Limb (tissue), 2 donors: ENCODE measurements at regions not wholly inside any gene's neighbourhood (a gene's known extent, or its start where the extent isn't known, plus 50 kb on each side); places are given as distances from the start of the nearest gene placed in this dataset.
A peak's percentile ranks its signal among the peaks of the same experiment; 100 is the strongest.
"Not testable (repeated sequence)": the region's sequence is repeated elsewhere in the genome, so short reads cannot be mapped to it uniquely, and the experiment has no call there.

ENCODE experiments used
- DNase-seq, 2 donors: peaks; one replicate each; pipeline ENCODE4 v3.0.0-alpha.2; 2016; ENCODE audit errors: extremely low spot score in 2 of 2

- DNase-seq = not testable (repeated sequence)
Measured at GRCh38 chr6:121636217-121636616, 200.8 kb downstream of the GJA1 start.

DNA sequence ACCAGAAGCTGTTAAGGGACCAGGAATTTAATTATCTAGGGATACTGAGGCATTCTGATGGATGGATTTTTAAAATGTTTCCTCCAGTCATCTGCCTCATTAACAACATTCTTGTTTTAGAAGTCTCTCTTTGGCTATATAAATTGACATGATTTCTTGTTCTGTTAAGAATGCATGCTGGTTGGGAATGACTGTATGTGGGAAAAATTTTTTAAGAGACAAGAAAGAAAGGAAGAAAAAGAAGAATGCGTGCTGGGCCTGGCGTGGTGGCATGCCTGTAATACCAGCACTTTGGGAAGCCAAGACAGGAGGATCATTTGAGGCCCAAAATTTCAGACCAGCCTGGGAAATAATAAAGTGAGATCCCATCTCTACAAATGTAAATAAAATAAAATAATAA is 203.6 kb downstream of the GJA1 start:
- no peak for DNase-seq

DNA sequence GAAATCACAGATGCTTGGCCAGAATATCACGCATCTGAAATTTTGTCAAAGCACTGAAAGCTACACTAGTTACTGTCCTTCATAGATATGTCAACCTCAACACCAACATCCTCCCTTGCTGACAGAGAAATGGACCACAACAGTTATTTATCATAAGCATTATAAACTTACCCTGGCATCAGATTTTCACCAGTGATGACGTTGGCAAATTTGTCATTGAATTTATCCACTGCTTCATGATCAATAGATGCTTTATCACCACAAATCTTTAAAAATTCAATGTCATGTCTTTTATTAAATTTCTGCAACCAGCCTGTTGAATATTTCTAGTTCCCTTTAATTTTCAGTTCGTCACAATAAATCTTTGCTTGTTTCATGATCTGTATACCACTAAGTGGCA is 205.7 kb downstream of the GJA1 start:
- no peak for DNase-seq

GRCh38 chr6:121645100-121645745 is 209.8 kb downstream of the GJA1 start:
- DNase-seq = no peak

- DNase-seq = no peak
Measured at GRCh38 chr6:121647905-121648304, 212.5 kb downstream of the GJA1 start.

DNA sequence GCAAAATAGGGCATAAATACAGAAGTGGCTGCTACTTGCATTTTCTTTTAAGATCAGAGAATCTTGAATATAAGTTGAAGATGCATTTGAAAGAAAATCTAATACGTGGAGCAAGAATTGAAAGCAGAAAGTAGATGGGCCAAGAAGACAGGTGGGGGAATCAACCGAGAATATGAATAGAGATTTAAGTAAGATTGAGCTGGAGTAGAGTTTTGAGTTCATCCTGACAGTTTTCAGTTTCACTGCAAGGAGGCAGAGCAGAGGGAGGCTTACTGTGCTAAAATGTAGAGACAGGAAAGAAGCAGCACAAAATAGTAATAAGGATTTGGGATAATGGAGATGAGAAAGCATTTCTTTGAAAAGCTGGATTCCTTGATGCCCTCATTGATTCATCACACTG is 214.5 kb downstream of the GJA1 start:
- DNase-seq = no peak

- no peak for DNase-seq
Measured at GRCh38 chr6:121651420-121651819, 216.0 kb downstream of the GJA1 start.

GRCh38 chr6:121652223-121652622 is 216.8 kb downstream of the GJA1 start:
- DNase-seq = no peak

DNA sequence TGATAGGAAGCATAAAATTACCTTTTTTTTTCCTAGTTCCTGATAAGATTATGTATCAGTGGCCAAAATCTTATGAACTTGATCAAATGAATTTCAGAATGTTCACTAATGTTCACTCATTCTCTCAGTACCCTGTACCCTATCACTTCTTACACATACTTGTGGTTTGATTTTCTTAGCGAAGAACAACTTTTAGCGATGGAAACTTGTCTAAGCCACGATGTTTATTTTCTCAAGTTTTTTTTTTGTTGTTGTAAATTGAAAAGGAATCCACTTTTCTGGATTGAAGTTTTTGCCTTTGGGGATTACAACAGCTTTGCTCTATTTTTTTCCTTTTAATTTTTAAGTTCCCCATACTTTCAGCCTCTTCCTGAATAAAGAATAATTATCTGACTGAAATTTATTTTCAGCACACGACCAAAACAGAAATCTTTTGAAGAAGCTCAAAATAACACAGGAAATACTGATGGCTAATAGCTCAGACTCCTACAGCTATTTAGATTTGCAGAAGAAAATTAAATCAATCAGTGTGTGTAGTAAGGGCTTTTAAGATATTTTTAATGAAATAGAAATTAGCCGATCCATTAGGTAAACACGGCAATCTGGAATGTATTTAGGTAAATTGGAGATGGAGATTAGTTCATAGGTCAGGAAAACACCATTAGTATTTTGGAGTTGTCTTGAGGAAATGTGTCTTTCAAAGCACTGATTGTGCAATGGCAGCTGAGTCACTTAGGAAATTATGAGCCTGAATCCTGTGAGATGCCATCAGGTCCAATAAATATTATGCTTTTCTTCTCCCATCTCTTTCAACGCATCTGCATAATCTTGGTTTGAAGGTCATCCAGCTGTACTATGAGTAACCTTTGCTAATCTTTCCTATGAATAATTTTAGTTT is 217.5 kb downstream of the GJA1 start:
- DNase-seq = no peak

DNA sequence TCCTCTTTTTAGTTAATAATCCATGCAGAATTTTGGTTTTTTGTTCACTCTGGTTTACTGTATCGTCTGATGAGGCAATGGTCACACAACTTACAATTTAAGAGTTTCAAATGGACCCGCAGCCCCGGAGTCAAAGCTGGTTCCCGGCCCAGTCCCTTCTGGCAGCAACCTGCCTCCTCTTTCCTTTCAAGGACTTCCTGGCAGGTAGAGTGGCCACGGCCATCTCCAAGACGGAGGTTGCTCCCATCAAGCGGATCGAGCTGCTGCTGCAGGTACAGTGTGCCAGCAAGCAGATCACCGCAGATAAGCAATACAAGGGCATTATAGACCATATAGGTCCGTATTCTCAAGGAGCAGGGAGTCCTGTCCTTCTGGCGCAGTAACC is 218.2 kb downstream of the GJA1 start:
- no peak for DNase-seq

DNA sequence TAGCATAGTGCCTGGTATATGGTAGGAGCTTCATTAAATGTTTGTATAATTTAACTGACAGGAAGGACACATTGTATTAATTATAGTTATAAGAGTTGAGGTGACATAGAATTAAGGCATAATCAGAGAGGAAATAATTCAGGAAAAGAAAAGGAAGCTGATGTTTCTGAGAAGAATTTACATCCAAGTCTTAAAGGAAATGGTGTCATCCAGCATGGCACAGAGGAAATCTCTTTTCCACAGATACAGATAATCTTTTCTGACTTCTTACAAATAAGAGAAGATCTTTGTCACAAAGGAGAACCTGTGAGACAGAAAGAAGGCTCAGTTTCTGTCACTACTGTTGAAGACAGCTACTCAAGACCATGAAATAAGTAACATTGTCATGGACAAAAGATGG is 222.5 kb downstream of the GJA1 start:
- no peak for DNase-seq

- no peak for DNase-seq
Measured at GRCh38 chr6:121660277-121660676, 224.8 kb downstream of the GJA1 start.

DNA sequence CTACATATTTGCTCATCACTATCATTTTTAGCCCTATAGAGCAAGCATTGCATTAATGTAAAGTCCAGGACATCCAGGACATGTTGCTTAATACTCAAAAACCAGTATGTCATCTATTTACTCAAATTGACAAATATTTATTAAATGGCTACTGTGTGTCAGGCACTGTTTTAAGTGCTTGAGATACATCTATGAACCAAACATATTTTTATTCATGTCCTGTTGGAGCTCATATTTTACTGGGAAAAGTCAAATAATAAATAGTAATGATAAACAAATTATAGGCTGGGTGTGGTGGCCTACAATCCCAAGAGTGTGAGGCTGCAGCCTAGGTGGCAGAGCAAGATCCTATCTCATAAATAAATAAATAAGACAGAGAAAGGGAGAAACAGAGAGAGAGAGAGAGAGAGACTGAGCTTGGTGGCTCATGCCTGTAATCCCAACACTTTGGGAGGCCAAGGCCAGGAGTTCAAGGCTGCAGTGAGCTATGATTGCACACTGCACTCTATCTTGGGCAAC is 227.9 kb downstream of the GJA1 start:
- no peak for DNase-seq

DNA sequence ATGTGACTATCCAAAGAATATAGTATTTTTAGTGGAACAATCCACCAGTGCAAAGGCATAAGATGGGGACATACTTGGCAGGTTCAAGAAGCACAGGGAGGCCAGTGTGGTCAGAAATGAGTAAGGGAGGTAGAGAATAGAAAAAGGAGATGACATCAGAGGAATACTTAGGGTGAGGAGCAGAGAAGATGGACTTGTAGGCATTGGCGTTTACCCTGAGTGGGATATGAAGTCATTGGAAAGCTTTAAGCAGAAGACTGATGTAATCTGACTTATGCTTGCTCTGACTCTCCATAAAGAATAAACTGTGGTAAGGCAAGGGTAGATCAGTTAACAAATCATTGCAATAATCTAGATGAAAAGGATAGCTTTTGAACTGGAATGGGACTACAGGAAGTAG is 228.7 kb downstream of the GJA1 start:
- DNase-seq = no peak

DNA sequence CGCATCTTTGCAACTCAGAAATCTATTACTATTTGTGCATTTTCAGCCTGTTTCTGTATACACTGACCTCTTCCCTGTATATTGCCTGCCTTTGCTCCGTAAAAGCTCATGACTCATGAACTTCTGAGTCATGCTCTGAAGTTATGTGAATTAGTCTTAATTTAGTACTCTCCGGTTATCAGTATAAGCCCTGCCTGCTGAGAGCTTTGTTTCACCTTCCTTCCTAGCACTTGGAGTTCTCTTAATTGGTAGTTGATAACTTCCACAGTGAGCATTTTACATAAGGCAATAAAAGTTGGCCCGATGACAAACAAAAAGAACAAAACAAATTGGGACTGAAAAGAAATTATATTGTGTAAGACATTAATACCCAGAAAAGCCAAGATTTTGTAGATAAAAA is 231.4 kb downstream of the GJA1 start:
- no peak for DNase-seq

DNA sequence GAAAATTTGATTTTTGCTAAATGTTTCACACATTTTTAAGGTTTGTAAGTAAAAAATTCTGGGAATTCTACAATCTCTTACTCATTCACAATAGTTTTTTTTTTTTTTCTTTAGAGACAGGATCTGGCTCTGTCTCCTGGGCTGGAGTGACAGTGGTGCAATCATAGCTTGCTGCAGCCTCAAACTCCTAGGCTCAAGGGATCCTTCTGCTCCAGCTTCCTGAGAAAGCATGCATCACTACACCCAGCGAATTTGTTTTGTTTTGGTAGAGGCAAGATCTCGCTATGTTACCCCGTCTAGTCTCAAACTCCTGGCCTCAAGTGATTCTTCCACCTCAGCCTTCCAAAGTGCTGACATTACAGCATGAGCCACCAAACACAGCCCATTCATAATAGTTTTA is 232.8 kb downstream of the GJA1 start:
- DNase-seq = no peak

GRCh38 chr6:121670511-121670910 is 235.1 kb downstream of the GJA1 start:
- no peak for DNase-seq

DNA sequence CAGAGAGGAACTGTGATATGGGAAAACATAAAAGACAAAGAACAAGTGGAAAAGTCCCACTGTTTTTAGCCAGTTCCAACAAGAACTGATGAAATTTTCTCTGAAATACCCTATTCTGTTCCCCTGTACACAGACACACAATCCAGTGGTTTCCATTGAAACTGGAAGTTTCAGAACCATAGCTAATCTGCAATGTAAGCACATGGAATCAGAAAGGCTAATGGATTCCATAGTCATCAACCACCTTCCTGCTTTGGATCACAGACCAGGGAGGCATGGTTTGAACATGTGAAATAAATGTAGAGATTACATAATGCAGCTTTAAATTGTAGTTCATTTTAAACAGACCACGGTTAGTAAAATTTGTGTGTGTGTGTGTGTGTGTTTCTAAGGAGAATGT is 242.1 kb downstream of the GJA1 start:
- no peak for DNase-seq

- no peak for DNase-seq
Measured at GRCh38 chr6:121678245-121678644, 242.8 kb downstream of the GJA1 start.

DNA sequence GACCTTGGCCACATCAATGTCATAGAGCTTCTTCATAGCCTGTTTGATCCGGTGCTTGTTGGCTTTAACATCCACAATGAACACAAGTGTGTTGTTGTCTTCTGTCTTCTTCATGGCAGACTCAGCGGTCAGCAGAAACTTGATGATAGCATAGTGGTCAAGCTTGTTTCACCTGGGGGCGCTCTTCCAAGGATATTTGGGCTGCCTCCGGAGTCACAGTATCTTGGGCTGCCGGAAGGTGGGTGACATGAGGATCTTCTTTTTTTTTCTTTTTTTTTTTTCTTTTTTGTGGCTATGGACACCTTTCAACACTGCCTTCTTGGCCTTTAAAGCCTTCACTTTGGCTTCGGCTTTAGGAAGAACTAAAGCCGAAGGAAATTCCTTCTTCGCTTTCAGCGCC is 244.6 kb downstream of the GJA1 start:
- no peak for DNase-seq

GRCh38 chr6:121682666-121683065 is 247.2 kb downstream of the GJA1 start:
- no peak for DNase-seq

DNA sequence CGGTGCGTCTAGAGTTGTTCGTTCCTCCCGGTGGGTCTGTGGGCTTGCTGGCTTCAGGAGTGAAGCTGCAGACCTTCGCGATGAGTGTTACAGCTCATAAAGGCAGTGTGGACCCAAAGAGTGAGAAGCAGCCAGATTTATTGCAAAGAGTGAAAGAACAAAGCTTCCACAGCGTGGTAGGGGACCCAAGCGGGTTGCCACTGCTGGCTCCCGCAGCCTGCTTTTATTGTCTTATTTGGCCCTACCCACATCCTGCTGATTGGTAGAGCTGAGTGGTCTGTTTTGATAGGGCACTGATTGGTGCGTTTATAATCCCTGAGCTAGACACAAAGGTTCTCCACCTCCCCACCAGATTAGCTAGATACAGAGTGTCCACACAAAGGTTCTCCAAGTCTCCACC is 250.4 kb downstream of the GJA1 start:
- not testable (repeated sequence) for DNase-seq

DNA sequence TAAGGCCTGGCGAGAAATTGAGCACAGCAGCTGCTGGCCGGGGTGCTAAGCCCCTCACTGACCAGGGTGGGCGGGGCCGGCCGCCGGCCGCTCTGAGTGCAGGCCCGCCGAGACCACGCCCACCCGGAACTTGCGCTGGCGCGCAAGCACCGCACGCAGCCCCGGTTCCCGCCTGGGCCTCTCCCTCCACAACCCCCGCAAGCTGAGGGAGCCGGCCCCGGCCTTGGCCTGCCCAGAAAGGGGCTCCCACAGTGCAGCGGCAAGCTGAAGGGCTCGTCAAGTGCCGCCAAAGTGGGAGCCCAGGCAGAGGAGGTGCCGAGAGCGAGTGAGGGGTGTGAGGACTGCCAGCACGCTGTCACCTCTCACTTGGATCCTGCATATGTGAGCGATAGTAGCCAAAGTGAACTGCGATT is 251.2 kb downstream of the GJA1 start:
- DNase-seq = peak in 1 of 2 donors; percentile 35
